ENCODE measurements at regions not wholly inside any gene's neighbourhood (a gene's known extent, or its start where the extent isn't known, plus 50 kb on each side); places are given as distances from the start of the nearest gene placed in this dataset.

GRCh38 chr3:30112411-30112810 is 494.0 kb upstream of the TGFBR2 start:
- H3K27ac ChIP-seq (ENCODE audit: low read depth, low read length), result no peak overlapping the region
- 48 to 62% (median 55%) methylated on average over 1 of the region's 1 CpG for WGBS, 3 donors

DNA sequence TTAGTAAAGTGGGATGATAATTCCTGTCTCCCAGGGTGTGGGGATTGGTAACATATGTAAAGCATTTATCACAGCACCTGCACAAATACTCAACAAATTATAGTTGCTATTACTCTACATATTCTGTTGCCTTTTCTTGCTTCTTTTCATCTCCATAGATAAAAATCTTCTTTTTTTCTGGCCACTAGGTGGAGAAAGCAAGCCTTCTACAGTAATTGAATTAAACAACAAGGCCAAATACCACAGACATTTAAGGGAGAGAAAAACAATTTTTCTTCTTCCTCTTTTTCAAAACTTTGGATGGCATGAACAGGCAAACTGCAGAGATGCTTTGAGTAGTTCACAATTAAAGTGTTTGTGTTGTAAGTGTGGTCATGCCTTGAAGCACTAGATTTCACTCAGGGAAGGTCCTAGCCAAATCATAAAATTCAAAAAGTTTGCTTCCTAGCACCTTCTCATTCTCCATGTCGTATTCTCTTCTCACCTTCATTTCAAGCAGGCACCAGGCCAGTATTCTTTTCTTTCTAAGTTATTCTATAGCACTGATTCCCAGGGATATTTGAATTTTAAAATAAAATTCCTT is 493.4 kb upstream of the TGFBR2 start:
- H3K27ac ChIP-seq (ENCODE audit: low read depth, low read length), result no peak overlapping the region
- 0 to 47% (median 22%) methylated on average over 1 of the region's 1 CpG for WGBS, 3 donors

- no peak overlapping the region for H3K27ac ChIP-seq (ENCODE audit: low read depth, low read length)
- 85 to 87% (median 85%) methylated on average over 3 of the region's 3 CpGs for WGBS, 3 donors
Observed at GRCh38 chr3:30113906-30114305, 492.5 kb upstream of the TGFBR2 start.

- H3K27ac ChIP-seq (ENCODE audit: low read depth, low read length), result no peak overlapping the region
- 80 to 93% (median 82%) methylated on average over 2 of the region's 2 CpGs for WGBS, 3 donors
Observed at GRCh38 chr3:30114918-30115317, 491.5 kb upstream of the TGFBR2 start.

DNA sequence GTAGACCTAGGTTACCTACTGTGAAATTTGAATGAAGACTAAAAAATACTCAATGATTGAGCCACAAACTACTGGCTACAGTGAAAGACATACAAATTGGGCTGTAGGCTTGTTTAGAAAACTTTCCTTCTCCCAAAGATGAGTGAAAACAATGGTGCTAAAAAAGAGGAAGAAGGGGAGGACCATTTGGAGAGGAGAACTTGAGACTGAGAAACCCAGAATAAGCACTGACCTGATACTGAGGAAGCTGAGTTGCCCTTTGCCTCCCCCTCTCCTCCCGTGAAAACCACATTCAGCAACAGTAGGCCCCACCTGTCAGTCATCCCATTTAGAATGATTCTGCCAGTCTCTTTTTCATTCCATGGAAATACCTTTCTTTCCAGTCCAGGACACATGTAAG is 484.0 kb upstream of the TGFBR2 start:
- no peak overlapping the region for H3K27ac ChIP-seq (ENCODE audit: low read depth, low read length)
- WGBS, 3 donors, result 39 to 87% (median 65%) methylated on average over 1 of the region's 1 CpG

GRCh38 chr3:30123224-30123623 is 483.2 kb upstream of the TGFBR2 start:
- WGBS, 3 donors, result 49 to 96% (median 91%) methylated on average over 3 of the region's 3 CpGs
- no peak overlapping the region for H3K27ac ChIP-seq (ENCODE audit: low read depth, low read length)

DNA sequence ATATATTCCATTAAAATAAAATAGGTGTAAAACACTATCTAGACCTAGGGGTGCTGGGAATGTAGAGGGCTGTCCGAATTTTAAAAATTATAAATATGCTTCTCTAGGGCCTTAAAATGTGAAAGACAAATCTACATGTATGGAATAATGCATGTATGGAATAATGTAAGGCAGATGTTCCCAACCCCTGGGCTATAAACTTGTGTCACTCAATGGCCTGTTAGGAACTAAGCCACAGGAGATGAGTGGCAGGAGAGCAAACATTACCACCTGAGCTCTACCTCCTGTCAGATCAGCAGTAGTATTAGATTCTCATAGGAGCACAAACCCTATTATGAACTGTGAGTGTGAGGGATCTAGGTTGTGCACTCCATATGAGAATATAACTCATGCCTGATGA is 482.6 kb upstream of the TGFBR2 start:
- WGBS, 3 donors, result 89 to 92% (median 89%) methylated on average over 1 of the region's 1 CpG
- no peak overlapping the region for H3K27ac ChIP-seq (ENCODE audit: low read depth, low read length)

DNA sequence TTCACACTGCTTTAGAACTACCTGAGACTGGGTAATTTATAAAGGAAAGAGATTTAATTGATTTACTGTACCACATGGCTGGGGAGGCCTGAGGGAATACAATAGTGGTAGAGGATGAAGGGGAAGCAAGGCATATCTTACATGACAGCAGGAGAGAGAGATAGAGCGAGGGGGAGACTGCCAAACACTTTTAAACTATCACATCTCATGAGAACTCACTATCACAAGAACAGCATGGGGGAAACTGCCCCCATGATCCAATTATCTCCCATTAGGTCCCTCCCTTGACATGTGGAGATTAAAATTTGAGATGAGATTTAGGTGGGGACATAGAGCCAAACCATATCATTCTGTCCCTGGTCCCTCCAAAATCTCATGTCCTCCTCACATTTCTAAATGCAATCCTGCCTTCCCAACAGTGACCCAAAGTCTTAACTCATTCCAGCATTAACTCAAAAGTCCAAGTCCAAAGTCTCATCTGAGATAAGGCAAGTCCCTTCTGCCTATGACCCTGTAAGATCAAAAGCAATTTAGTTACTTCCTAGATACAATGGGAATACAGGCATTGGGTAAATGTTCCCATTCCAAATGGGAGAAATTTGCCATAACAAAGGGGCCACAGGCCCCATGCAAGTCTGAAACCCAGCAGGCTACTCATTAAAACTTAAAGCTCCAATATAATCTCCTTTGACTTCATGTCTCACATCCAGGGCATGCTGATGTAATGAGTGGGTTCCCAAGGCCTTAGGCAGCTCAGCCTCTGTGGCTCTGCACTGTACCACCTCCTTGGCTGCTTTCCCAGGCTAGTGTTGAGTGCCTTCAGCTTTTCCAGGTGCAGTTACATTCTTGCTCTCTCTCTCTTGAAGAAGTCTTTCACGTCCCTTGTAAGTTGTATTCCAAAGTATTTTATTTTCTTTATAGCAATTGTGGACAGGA is 481.7 kb upstream of the TGFBR2 start:
- WGBS, 3 donors, result 66 to 89% (median 84%) methylated on average over 2 of the region's 2 CpGs
- H3K27ac ChIP-seq (ENCODE audit: low read depth, low read length), result no peak overlapping the region

- 61 to 89% (median 77%) methylated on average over 2 of the region's 2 CpGs for WGBS, 3 donors
- H3K27ac ChIP-seq (ENCODE audit: low read depth, low read length), result no peak overlapping the region
Observed at GRCh38 chr3:30129765-30130164, 476.6 kb upstream of the TGFBR2 start.

DNA sequence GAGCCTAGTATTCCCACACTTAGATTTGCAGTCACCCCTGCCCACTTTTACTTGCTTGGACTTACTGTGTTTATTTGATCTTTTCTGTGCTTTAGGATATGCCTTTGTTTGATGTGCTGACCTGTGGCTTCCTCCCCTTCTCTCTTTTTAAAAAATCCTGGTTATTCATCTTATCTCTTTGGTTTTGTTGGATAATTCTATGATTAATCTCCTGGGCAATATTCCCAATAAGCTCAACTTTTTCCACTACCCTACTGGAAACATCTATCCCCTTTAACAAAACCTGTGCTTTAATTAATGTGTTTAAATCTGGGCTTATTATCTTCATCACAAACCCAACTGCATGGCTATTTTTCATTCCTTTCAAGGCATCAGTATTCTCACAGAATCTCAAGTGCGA is 476.0 kb upstream of the TGFBR2 start:
- no peak overlapping the region for H3K27ac ChIP-seq (ENCODE audit: low read depth, low read length)
- WGBS, 3 donors, result 81 to 94% (median 94%) methylated on average over 1 of the region's 1 CpG

GRCh38 chr3:30131191-30131590 is 475.2 kb upstream of the TGFBR2 start:
- no peak overlapping the region for H3K27ac ChIP-seq (ENCODE audit: low read depth, low read length)
- 85 to 91% (median 89%) methylated on average over 4 of the region's 4 CpGs for WGBS, 3 donors

- no peak overlapping the region for H3K27ac ChIP-seq (ENCODE audit: low read depth, low read length)
- WGBS, 3 donors, result 71 to 89% (median 73%) methylated on average over 4 of the region's 4 CpGs
Observed at GRCh38 chr3:30135190-30135589, 471.2 kb upstream of the TGFBR2 start.

DNA sequence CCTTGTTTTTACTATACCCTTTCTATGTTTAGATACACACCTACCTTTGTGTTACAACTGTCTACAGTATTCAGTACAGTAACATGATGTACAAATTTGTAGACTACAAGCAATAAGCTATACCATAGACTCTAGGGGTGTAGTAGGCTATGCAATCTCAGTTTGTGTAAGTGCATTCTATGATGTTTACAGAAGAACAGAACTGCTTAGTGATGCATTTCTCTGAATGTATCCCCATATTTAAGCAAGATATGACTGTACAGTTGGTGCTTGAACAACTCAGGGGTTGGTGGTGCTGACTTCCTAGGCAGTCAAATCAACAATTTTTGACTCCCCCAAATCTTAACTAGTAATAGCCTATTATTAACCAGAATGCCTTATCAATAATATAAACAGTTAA is 467.1 kb upstream of the TGFBR2 start:
- no peak overlapping the region for H3K27ac ChIP-seq (ENCODE audit: low read depth, low read length)

DNA sequence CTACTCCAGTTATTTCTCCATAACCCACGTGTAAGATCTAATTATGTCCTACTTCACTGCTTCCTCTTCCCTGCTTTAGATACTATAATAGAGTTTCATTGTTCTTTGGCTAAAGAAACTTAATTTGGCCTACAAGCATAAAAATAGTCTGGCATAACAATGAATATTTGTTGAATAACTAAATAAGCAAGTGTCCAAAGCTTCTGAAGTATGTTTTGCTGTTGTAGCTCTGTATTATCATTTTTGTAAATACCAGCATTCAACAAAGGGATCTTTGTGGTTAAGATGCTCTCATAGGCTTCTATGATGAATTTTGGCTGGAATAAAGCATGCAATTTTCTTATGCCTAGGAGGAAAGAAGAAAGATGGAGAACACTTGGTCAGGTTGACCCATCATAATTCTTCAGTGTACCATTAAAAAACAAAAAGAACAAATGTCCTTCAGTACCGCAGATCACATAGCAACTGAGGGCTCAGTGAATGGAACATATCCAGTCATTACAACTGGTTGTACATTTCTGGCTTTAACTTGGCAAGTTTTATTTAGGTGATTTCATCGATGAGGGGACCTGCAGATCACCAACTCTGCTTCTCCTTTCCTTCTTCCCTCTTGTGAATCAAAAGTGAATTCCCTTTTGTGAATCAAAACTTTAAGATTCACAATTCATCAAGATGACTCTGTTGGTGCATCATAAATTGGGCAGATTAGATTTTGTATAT is 465.9 kb upstream of the TGFBR2 start:
- H3K27ac ChIP-seq (ENCODE audit: low read depth, low read length), result no peak overlapping the region
- WGBS, 3 donors, result 56 to 81% (median 57%) methylated on average over 3 of the region's 3 CpGs

DNA sequence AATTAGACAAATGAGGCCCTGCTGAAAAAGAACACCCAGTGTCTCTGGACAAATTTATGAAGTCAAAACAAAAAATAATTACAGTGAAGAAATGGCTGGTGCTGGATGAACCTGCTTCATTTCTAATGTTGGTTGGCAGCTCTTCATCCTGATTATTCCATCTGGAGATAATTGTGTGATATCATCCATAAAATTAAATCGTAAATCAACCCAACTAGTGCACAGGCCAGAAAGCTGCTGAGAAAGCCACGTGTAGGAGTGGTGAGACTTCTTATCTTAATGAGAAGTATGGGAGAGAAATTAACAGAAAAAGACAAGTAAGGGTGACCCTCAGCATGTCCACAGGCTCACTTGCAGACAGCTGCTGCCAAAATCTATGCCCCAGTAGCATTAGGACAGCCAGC is 465.2 kb upstream of the TGFBR2 start:
- no peak overlapping the region for H3K27ac ChIP-seq (ENCODE audit: low read depth, low read length)
- 45 to 50% (median 47%) methylated on average over 2 of the region's 2 CpGs for WGBS, 3 donors

- no peak overlapping the region for H3K27ac ChIP-seq (ENCODE audit: low read depth, low read length)
- 45 to 85% (median 78%) methylated on average over 3 of the region's 3 CpGs for WGBS, 3 donors
Observed at GRCh38 chr3:30141927-30142326, 464.5 kb upstream of the TGFBR2 start.

- no peak overlapping the region for H3K27ac ChIP-seq (ENCODE audit: low read depth, low read length)
Observed at GRCh38 chr3:30142946-30143345, 463.5 kb upstream of the TGFBR2 start.

GRCh38 chr3:30145281-30145680 is 461.1 kb upstream of the TGFBR2 start:
- H3K27ac ChIP-seq (ENCODE audit: low read depth, low read length), result no peak overlapping the region

GRCh38 chr3:30146978-30147377 is 459.4 kb upstream of the TGFBR2 start:
- H3K27ac ChIP-seq (ENCODE audit: low read depth, low read length), result no peak overlapping the region

DNA sequence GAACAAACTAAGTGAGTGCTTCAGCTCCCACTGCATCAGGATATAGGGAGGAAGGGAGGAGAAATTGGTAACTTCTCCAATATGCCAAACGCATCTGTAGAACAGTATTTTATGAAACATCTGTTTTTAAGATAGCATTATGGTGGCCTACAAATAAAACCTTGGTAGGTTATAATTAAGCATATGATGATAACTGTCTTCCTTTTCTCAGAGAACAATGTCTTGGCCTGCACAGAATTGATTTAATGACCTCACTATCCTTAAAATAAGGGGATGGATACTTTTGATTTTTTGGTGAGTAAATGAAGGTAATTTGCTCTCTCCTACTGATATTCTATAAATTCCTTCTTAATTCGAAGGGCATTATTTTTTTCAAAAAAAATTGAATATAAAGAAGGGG is 451.5 kb upstream of the TGFBR2 start:
- no peak overlapping the region for H3K27ac ChIP-seq (ENCODE audit: low read depth, low read length)
- WGBS, 3 donors, result 71 to 84% (median 83%) methylated on average over 2 of the region's 2 CpGs

Data from adipose tissue (tissue), 3 donors.